DMS53 treated with DMSO at 0.1 percent for 48 hours (cell line): ENCODE measurements at regions not wholly inside any gene's neighbourhood (a gene's known extent, or its start where the extent isn't known, plus 50 kb on each side); places are given as distances from the start of the nearest gene placed in this dataset.

ENCODE experiments used
- DNase-seq: peaks from one replicate; lab custom pipeline; 2025; ENCODE audit not compliant: unreplicated experiment; lab: John Stamatoyannopoulos, UW

DNA sequence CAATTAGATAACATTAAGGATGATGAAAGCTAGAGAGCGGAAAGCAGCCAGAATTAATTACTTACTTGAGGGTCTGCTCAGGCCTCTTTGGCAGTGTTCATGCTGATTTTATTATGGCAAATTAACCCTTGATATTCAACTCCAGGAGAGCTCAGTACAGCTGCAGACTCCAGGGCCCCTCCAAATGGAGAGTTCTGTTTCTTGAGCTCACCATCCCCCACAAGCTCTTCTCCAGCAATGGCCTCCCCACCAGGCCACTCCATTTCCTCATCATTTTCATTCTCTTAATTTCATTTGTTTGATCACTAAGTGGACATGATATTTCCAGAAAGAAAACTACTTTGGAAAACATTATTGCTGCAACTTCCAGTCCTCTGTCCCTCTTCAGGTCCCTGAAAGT lies 513.3 kb upstream of the NOX3 start:
- no peak for DNase-seq

DNA sequence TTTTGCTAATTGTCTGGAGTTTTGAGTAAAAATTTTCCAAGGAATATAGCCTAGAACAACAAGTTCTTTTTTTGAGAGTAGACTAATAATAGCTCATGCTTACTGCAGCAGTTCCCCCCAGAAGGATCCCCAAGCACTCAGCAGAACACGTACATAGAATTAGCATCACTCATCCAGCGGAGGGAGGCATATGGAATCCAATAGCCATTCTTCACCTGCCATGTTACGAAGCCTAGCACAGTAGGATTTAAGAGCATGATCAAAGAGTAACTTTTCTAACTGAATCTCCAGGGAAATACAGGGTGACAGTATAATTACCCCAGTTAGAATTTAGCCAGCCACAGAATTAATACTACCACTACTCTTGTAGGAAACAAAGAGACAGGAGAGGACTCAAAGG lies 511.7 kb upstream of the NOX3 start:
- no peak for DNase-seq

DNA sequence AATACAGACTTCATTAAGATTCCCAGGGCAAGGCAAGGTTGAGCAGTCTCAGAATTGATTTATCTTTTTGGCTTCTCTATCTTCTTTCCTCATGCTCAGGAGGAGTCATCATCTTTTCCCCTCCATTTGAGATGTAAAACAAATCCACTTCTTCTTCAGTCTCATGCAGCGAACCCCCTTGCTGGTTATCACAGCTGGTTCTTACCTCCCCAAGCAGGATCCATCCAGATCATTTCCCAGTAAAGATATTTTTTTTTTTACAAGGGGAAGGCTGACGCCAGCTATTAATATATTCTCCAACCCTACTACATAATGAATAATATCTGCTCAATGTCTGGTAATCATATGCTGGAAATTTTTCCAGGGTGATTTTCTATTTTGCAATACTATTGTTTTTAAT lies 508.9 kb upstream of the NOX3 start:
- no peak for DNase-seq

DNA sequence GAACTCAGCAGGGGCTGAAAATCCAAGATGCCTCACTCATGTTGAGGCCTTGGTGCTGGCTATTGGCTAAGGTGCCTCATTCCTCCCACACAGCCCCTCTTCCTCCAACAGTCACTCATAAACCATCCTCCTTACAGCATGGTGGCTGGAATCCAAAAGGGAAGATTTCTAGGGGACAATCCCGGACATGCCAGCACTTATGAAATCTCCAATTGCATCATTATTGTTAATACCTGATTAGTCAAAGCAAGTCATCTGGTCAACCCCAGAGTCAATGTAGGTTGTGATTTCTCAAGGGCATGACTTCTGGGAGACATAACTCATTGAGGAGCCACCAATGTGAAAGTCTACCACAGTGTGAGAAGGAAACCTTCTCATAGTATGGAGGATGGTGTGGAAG lies 506.6 kb upstream of the NOX3 start:
- no peak for DNase-seq

DNA sequence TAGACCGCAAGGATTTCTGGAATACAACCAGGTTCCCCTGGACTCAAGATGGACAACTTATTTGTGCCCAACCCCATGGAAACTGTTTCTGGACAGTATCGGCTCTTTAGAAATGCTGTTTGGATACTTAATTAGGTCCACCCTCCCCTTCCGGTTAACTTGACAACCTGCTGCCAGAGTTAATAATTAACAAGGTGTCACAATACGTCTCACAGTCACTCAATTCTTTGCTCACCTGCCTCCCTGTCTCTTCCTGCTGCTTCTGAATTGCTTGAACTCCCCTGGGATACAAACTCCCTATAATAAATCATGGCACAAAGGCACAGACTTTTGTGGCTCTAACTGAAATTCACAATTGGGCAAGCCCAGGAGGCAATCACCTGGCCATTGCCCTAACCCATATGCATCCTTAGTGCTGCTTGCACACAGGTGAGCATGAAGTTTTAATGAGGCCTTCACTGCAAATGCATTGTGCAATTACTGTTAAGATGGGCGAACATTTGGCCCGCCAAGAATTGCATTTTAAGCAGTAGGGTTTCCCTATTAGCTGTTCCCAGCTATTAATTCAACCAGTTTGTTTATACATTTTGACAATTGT lies 504.4 kb upstream of the NOX3 start:
- peak; percentile 81 for DNase-seq

DNA sequence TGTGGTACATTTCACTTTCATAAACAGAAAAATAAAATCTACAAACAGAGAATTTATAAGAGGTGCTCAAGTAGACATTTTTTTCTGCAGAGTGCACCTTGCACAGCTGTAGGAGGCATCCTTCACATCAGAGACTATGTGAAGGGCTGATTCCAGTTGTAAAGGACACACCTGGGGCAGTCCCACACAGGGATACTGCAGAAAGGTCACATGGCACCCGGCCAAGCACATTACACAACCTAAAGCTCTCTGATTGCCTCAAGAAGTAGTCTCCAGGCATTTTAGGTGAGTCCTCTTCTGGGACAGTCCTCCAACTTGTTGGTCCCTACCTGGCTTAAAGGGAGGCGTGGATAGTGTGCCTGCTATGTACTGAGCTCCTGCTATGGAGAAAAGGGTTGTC lies 502.9 kb upstream of the NOX3 start:
- no peak for DNase-seq

DNA sequence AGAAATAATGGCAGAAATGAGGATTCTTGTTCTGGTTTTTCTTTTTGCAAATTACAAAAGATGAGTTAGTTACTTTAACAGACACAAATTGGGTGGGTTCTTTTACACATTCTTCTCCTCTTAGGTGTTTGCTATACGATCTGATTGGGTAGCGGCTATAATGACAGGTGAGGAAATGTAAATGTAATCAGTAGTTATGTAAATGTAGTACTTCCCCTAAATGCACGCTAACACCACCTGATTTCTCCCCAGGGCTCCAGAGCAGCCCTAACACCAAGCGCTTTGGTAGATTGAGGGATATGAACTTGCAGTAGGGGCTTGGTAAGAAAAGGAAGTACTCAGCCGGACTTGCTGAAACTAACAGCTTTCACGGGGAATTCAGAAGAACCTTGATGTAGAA lies 499.4 kb upstream of the NOX3 start:
- no peak for DNase-seq

DNA sequence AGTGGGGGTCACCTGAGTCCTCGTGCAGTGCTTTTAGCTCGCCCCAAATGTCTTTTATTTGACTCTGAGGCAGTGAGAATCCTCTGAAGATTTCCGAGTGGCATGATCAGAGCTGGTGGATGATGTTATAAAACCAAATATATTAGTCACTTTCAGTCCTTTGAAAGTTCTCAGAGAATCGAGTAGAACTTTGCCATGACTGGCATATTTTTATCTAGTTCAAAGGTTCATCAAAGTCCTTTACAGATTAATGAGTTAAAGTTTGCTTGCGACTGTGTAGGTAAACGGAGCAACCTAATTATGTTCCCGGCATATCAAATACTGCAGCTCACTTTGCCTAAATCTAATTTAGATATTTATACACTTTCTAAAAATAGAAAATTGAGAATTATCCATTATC lies 498.5 kb upstream of the NOX3 start:
- DNase-seq = no peak

DNA sequence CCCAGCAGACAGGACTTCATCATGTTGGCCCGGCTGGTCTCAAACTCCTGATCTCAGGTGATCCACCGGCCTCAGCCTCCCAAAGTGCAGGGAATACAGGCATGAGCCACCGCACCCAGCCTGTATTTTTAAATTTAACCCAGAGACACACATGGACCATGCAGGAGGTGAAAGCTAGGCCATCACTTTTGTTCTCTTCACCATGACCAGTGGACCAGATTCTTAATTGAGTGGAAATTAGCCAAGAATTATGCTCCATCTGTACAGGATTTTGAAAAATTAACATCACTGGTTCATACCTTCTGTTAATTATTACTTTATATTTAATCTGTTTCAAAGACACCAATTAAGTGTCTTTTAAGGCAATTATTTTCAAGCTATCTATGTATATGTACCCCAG lies 493.6 kb upstream of the NOX3 start:
- no peak for DNase-seq

DNA sequence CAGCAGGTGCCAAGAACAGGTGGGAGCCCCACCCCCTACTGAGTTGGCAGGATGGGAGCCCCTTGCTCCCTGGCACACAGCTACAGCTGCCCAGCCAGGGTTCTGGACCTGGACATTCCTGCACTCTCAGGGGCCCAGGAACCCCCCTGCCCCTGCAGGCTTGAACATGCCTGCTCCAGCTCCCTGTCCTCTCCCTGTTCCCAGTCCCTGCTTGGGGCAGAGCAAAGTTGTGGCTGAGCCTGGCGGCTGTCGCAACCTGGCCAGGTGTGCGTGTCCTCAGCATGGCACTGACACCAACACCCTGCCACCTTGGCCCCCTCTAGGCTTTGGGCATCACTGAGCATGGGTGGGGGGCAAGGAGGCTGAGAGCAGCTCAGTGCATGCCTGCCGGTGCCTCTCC lies 491.2 kb upstream of the NOX3 start:
- DNase-seq = no peak

DNA sequence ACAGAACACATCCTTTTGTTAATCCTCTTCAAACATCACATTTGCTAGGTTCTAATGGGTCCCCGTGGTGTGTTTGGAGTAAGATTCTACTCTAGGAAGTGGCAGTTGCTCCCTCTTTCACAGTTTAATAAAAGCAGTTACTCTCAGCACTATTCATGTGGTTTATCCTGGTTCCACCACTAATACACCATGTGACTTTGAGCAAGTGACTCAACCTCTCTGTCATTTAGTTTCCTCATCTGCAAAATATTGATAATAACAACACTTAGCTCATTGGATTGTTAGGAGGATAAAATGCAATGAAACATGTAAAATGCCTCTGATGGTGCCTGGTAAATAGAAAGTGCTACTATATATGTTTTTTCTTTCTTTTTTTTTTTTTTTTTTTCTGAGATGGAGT lies 488.0 kb upstream of the NOX3 start:
- no peak for DNase-seq

DNA sequence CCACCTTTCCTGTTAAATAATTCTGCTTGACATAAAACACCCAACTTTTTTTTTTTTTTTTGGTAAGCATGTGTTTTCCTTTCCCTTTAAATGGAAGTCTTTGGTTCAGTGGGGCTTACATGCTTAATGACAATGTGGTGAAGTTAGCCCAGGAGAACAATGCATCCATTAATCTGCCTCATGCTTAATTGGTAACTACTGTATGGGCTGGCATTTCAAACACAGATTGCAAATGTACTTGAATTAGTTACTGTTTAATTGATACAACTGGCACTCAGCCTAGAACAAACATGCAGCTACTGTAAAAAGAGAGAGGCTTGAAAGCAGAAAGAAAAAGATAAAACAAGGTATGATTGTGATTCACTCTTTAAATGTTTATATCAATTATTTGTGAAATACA lies 483.6 kb upstream of the NOX3 start:
- DNase-seq = no peak

DNA sequence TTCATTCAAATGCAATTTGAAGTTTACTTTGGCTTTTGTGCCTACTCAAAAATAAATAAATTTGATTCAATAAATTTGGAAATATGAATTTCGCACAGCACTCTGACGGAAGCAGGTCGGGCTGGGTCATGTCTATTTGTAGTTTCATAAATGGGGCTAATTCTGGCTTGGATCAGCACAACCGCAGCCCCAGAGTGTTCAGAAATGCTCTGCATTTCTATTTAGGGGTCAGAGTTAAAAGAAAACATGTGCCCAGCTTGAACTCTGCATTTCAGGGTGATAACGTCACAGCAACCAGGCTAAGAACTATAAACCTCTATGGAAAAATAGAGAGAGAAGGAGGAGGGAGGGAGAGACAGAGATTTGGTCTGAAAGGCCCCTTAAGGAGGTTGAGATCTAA lies 480.9 kb upstream of the NOX3 start:
- no peak for DNase-seq

DNA sequence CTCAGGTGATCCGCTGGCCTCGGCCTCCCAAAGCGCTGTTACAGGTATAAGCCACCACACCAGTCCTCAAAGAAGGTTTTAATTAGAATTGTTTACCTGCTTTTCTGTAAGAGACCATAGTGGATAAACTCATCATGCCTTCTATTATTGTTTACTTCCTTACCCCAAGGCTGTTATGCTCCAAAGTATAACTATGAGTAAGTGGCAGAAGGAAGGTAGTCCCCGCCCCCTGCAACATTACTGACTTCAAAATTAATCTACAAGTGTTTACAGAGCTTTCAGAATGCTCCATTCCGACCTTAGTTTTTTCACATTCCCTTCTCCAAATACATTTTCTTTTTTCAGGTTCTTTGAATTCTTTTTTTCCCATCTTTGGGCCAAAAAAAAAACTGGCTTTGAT lies 480.5 kb upstream of the NOX3 start:
- no peak for DNase-seq

DNA sequence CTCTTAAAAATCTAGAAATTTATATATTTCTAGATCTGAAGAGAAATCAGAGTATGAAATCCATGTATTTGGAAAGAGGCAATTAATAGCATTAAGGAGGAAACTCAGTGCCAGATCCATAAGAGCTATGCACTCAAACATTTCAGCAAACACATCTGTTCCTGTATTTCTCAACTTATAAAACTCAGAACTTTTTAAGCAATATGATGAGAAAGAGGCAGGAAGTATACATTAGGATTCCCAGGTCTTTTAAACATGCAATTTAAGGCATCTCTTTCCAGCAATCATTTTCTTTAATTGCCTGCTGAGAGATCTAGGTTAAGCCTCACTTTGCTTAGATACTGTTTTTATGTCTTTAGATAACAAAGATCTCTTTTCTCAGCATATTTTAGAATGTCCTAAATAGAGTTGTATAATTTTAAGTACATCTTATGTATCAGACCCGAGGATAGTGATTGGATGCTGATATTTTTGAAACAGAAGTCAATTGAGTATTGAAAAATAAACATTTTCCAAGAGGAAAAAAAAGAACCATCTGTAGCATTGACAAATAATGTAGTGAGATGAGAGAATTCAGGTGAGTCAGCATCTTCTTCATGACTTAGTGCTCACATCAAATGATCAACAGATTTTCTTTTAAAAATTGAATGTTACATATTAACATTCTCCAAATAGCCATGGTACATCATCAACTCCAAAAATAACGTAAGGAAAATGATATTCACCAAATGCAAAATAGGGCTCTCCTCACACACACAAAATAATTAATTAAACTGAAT lies 461.4 kb upstream of the NOX3 start:
- no peak for DNase-seq

DNA sequence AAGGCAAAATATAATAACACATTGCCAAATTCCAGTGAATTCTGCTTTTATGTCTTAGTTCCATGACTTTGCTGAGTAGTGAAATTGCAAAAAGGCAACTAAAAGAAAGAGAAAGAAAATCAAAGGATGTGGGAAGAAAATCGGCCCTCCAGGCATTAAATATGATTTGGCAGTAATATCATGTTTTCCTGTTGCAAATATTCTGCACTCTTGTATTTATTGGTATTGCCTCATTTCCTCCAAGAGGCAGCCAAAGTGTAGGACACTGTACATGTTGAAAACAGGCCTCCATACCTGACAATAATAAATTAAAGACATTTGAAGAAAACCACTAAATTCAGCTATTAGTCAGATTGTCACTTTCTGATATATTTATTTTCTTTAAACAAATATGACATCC lies 460.0 kb upstream of the NOX3 start:
- DNase-seq = no peak

DNA sequence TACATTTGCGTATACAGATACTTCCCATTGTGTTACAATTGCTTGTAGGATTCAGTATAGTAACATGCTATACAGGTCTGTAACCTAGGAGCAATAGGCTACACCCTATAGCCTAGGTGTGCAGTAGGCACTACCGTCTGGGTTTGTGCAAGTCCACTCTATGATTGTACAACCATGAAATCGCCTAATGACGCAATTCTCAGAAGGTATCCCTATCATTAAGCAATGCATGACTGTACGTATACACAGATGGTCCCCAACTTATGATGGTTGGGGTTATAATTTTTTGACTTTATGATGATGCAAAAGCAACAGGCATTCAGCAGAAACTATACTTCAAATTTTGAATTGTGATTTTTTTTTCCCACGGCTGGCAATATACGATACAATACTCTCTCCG lies 458.2 kb upstream of the NOX3 start:
- no peak for DNase-seq

DNA sequence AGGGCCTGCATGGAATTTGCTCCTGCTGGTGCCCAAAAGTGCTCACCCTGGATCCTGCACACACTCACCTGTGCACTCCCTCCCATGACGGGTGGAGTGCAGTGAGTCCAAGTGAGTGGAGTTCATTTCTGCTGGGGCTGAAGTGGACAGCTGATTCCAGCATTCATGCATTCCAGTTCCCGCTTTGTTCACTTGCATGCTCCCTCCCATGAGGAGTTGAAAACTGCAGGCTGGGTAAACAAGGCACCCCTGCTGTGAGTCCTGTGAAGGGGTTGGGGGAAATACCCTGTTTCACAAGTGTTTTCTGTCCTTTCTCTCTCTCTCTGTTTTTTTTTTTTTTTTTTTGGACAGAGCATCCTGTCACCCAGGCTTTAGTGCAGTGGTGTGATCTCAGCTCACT lies 454.1 kb upstream of the NOX3 start:
- DNase-seq = no peak

DNA sequence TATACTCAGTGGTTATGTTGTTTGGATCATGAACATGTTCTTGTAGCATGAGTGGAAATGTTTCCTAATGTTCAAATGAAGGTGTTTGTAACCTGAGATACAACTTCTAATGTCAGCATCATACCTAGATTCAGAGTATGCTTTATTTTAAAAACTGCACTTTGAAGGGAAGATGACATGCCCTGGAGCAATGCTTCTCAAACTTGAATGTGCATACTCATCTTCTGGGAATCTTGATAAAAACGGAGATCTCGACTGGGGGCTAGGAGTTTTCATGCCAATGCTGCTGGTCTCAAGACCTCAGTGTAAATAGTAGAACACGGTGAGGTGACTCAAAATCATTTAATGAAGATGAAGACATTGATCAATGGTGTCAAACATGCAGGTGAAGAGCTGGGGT lies 440.0 kb upstream of the NOX3 start:
- DNase-seq = no peak

DNA sequence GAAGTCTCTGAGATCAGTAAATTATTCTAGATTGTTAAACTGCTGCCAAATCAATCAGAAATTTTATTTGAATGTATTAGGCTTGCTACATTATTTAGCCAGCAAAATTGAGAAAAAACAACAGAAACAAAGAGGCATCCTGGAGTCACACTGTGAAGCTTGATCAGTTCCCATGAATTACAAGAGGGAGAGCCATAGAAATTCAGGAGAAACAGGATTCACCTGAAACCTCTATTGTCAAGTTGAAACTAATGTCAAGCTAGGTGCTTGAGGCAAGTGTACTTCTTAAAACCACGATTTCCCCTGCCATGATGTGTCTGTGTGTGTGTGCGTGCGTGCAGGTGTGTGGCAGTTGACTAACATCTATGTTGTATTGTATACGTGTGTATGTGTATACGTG lies 439.1 kb upstream of the NOX3 start:
- DNase-seq = no peak

DNA sequence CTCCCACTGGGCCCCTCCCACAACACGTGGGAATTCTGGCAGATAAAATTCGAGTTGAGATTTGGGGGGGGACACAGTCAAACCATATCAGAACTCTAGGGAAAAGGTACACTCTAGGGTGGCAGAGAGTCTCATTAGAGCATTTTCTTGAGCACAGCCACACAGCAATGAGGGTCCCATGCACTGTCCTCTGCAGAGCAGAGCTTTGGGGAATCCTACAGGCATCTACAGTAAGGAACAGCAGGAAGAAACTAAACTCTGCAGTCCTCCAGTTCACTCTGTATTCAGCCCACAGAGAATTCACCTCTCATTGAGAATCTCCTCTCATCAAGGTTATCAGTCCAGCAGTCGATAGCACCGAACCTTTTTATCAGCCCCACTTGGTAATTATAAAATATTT lies 438.6 kb upstream of the NOX3 start:
- DNase-seq = no peak

DNA sequence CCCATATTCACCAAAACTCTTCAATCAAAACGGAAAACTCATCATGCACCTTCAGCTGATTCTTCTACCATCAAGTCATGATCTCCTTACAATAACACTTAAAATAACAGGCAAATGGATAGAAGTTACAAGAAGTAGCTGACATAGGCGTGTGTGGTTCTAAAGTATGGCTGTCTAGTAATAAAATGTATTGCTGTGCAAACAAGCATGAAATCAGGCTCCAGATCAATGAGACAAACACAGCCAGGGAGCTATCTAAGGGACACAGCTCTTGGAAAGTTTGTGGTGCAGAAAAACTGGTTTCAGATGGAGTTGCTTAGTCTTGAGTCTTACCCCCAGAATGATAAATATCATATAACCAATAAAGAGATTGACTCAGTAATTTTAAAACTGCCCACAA lies 434.8 kb upstream of the NOX3 start:
- no peak for DNase-seq

DNA sequence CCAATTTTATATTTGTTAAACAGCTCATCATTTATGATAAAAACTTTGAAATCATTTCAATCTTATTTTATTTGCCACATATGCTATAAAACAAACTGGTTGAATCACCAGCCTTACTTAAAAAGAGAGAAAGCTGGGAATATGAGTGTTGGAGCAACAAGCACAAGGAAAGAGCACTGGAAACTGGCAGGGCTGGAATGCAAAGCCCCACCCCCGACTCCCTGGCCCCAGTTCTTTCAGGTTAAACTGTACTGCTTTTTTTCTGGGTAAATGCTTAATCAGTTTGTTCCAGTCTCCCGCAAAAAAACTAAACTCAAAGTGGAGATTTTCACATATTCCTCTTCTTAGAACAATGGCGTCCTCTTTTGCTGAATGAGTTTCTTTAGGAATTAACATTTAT lies 433.8 kb upstream of the NOX3 start:
- DNase-seq = no peak
